PC-9 (cell line): ENCODE measurements at regions not wholly inside any gene's neighbourhood (a gene's known extent, or its start where the extent isn't known, plus 50 kb on each side); places are given as distances from the start of the nearest gene placed in this dataset.

ENCODE experiments used
- BruUV-seq: library from RNA; stranded (reverse); fragments of 400-500 nt; replicated peaks from 2 replicates; lab custom pipeline; 2021; lab: Mats Ljungman, UMichigan
- CTCF ChIA-PET: fragments of 300-600 bp; sonication (Branson Sonifier 250); formaldehyde crosslinking; loops from one replicate; lab custom pipeline; 2022; ENCODE audit warnings: antibody characterized with exemption; lab: Charles Lee
- POLR2A ChIA-PET: fragments of 300-600 bp; sonication (Branson Sonifier 250); formaldehyde crosslinking; loops from one replicate; lab custom pipeline; 2022; ENCODE audit warnings: antibody characterized with exemption; ENCODE audit not compliant: unreplicated experiment; lab: Charles Lee
- DNase-seq, 2 experiments: peaks; one replicate each; pipeline versions ENCODE4 v3.0.0 to v3.0.0-alpha.2; 2015 to 2022; ENCODE audit warnings: mixed read lengths in 1 of 2
- H2AFZ ChIP-seq: fragments of 200-600 bp; sonication (generic); 2 replicates; pipeline ENCODE4 v1.8.1; 2017; ENCODE audit warnings: antibody characterized with exemption
- H3F3A ChIP-seq: fragments of 200-600 bp; sonication (generic); 2 replicates; pipeline ENCODE4 v1.8.1; 2017; ENCODE audit warnings: antibody characterized with exemption, mild to moderate bottlenecking, low read depth; ENCODE audit not compliant: insufficient read depth
- H3K27ac ChIP-seq: fragments of 200-600 bp; sonication (generic); 2 replicates; pipeline ENCODE4 v1.6.1; 2016; ENCODE audit warnings: mixed run types
- H3K27me3 ChIP-seq: fragments of 200-600 bp; sonication (generic); 2 replicates; pipeline ENCODE4 v1.6.1; 2016; ENCODE audit warnings: low read depth, mixed run types; ENCODE audit not compliant: insufficient read depth
- H3K36me3 ChIP-seq: fragments of 200-600 bp; sonication (generic); 2 replicates; pipeline ENCODE4 v1.6.1; 2016; ENCODE audit warnings: low read depth, mixed run types
- H3K4me1 ChIP-seq: fragments of 200-600 bp; sonication (generic); replicated peaks from 2 replicates; pipeline ENCODE4 v1.6.1; 2016; ENCODE audit warnings: mixed run types; ENCODE audit not compliant: insufficient read depth
- H3K4me2 ChIP-seq: fragments of 200-600 bp; sonication (generic); 2 replicates; pipeline ENCODE4 v1.6.1; 2017; ENCODE audit warnings: mixed run types
- H3K4me3 ChIP-seq: fragments of 200-600 bp; sonication (generic); 2 replicates; pipeline ENCODE4 v1.6.1; 2016; ENCODE audit warnings: mixed run types
- H3K79me2 ChIP-seq: fragments of 200-600 bp; sonication (generic); 2 replicates; pipeline ENCODE4 v1.6.1; 2017; ENCODE audit warnings: low read depth, mixed run types
- H3K9me2 ChIP-seq: fragments of 200-600 bp; sonication (generic); 2 replicates; pipeline ENCODE4 v1.8.1; 2017; ENCODE audit warnings: mild to moderate bottlenecking; ENCODE audit not compliant: insufficient read depth
- H3K9me3 ChIP-seq: fragments of 200-600 bp; sonication (generic); 2 replicates; pipeline ENCODE4 v1.8.1; 2016; ENCODE audit warnings: low read depth; ENCODE audit not compliant: insufficient read depth
- H4K20me1 ChIP-seq: fragments of 200-600 bp; sonication (generic); 2 replicates; pipeline ENCODE4 v1.8.1; 2017; ENCODE audit not compliant: insufficient read depth
- EZH2 ChIP-seq: fragments of 200-600 bp; sonication (generic); IDR thresholded peaks from 2 replicates; pipeline ENCODE4 v1.8.0; 2017; ENCODE audit warnings: antibody characterized with exemption, low read depth
- intact Hi-C: fragments of 100-400 bp; cut with micrococcal nuclease; formaldehyde crosslinking; loops from one replicate; pipeline ENCODE4 v1.10.0; 2022; ENCODE audit not compliant: unreplicated experiment
- TF ChIP-seq, protein P1 (sequence below): fragments of 200-600 bp; sonication (generic); conservative IDR thresholded peaks from 2 replicates; pipeline ENCODE4 v1.6.1; 2017; ENCODE audit warnings: mixed run types, antibody characterized with exemption, mild to moderate bottlenecking, moderate library complexity

GRCh38 chrX:121949041-121949760 lies 901.8 kb downstream of the GLUD2 start:
- CTCF ChIA-PET, result no interaction called here
- H3K27ac ChIP-seq, result no peak overlapping the region
- no peaks in the 10 kb centered on the region for H3F3A ChIP-seq
- TF ChIP-seq, protein P1, sequence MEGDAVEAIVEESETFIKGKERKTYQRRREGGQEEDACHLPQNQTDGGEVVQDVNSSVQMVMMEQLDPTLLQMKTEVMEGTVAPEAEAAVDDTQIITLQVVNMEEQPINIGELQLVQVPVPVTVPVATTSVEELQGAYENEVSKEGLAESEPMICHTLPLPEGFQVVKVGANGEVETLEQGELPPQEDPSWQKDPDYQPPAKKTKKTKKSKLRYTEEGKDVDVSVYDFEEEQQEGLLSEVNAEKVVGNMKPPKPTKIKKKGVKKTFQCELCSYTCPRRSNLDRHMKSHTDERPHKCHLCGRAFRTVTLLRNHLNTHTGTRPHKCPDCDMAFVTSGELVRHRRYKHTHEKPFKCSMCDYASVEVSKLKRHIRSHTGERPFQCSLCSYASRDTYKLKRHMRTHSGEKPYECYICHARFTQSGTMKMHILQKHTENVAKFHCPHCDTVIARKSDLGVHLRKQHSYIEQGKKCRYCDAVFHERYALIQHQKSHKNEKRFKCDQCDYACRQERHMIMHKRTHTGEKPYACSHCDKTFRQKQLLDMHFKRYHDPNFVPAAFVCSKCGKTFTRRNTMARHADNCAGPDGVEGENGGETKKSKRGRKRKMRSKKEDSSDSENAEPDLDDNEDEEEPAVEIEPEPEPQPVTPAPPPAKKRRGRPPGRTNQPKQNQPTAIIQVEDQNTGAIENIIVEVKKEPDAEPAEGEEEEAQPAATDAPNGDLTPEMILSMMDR, result no peak
- TF ChIP-seq EZH2, result no peak
- H3K9me2 ChIP-seq, result no peaks in the 10 kb centered on the region; the same call in 1 of the 2 replicates
- no peaks in the 10 kb centered on the region; the same call in 1 of the 2 replicates for H3K9me3 ChIP-seq
- 0 out of 2 replicates have a peak overlapping the region, but pooled peaks have one; percentile 8 for H2AFZ ChIP-seq
- H3K27me3 ChIP-seq, result no peaks in the 10 kb centered on the region
- H3K4me1 ChIP-seq, result no peaks in the 10 kb centered on the region
- no peaks in the 10 kb centered on the region for H3K79me2 ChIP-seq
- H3K36me3 ChIP-seq, result no peaks in the 10 kb centered on the region
- no TSS peak for BruUV-seq
- DNase-seq, result no peak
- POLR2A ChIA-PET, result no interaction called here
- no peak overlapping the region for H3K4me3 ChIP-seq
- intact Hi-C loops, result no loop called here
- no peaks in the 10 kb centered on the region for H4K20me1 ChIP-seq
- H3K4me2 ChIP-seq, result no peak overlapping the region

DNA sequence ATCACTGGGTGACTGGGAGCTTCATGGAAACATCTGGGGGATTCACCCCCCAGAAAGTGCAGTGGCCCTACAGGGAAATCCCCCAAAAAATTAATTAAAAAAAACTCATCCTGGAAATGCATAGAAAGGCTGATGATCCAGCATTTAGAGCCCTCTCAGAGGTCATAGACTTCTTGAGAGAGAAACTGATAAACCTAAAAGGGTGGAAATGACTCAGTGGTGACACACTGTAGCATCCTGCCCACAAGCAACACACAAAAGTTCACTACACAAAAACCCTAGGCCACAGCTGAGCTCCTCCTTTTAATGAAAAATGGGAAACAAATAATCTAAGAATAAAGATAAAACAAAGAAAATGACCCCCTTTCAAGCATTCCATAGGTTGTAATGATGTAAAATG lies 911.5 kb downstream of the GLUD2 start:
- no peaks in the 10 kb centered on the region for H3K27me3 ChIP-seq
- no peak overlapping the region for H2AFZ ChIP-seq
- intact Hi-C loops, result no loop called here
- ChIA-PET POLR2A (no interaction called here), CTCF (no interaction called here)
- H3K4me3 ChIP-seq, result no peak overlapping the region
- no peak overlapping the region for H3K4me2 ChIP-seq
- no peaks in the 10 kb centered on the region for H4K20me1 ChIP-seq
- no peaks in the 10 kb centered on the region for H3K4me1 ChIP-seq
- H3K9me2 ChIP-seq, result no peaks in the 10 kb centered on the region
- no peak for DNase-seq
- no peak overlapping the region for H3K27ac ChIP-seq
- BruUV-seq, result no TSS peak
- TF ChIP-seq EZH2, result no peak
- TF ChIP-seq, protein P1, result no peak
- no peaks in the 10 kb centered on the region for H3K79me2 ChIP-seq
- no peaks in the 10 kb centered on the region for H3F3A ChIP-seq
- H3K9me3 ChIP-seq, result peaks cover 2% of the 10 kb centered on the region
- no peaks in the 10 kb centered on the region for H3K36me3 ChIP-seq

DNA sequence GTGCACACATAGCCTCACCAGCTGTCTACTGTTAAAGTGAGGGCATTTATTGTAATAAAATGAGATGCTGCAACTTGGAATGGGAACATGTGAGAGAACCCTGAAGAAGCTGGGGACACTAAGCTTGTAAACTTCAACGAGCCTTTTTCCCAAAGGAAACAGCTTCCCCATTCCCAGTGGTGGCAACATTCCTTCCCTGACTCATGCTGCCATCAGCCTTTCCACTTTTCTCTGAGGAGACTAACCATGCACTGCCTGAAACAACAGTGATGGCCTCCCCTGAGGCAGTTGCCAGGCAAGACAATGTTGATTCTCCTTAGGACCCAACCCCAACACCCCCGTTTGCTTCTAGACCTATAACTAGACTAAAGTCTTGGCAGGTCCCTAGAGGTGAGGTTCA lies 928.3 kb downstream of the GLUD2 start:
- Histone ChIP-seq H3K27me3 (no peaks in the 10 kb centered on the region), H3K9me2 (no peaks in the 10 kb centered on the region), H3K36me3 (no peaks in the 10 kb centered on the region), H3K79me2 (no peaks in the 10 kb centered on the region), H2AFZ (no peak overlapping the region), H3K9me3 (no peaks in the 10 kb centered on the region), H3F3A (no peaks in the 10 kb centered on the region), H3K4me1 (no peaks in the 10 kb centered on the region), H3K4me2 (no peak overlapping the region), H4K20me1 (no peaks in the 10 kb centered on the region), H3K27ac (no peak overlapping the region), H3K4me3 (no peak overlapping the region)
- TF ChIP-seq EZH2, result no peak
- TF ChIP-seq, protein P1, result no peak
- POLR2A ChIA-PET, result no interaction called here
- no peak for DNase-seq
- CTCF ChIA-PET, result no interaction called here
- no TSS peak for BruUV-seq
- intact Hi-C loops, result no loop called here
